HG03196 (cell line): ENCODE measurements at regions not wholly inside any gene's neighbourhood (a gene's known extent, or its start where the extent isn't known, plus 50 kb on each side); places are given as distances from the start of the nearest gene placed in this dataset.
A peak's percentile ranks its signal among the peaks of the same experiment; 100 is the strongest.
"Not testable (repeated sequence)": the region's sequence is repeated elsewhere in the genome, so short reads cannot be mapped to it uniquely, and the experiment has no call there.

Experiments
- ATAC-seq: cut with Tn5 transposase; IDR thresholded peaks from one replicate; pipeline ENCODE4 v1.9.1; 2021; ENCODE audit not compliant: unreplicated experiment

DNA sequence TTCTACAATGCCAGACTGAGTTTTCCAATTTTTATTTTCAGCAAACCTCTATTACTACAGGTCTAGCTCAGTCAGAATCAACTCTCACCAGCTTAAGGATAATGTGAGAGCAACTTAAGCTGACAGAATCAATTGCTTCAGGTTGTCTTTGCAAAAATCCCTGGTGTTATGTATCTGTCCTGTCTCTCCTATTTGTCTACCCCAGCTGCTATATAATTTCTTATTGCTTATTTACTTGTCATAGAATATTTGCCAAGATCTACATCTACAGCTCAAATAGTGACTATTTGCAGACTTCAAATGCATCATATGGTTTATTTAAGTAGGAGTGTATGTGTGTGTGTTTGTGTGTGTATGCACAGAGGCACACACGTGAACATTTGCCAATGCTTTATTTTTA is 54.1 kb downstream of the FOXG1 start:
- ATAC-seq, result no peak

DNA sequence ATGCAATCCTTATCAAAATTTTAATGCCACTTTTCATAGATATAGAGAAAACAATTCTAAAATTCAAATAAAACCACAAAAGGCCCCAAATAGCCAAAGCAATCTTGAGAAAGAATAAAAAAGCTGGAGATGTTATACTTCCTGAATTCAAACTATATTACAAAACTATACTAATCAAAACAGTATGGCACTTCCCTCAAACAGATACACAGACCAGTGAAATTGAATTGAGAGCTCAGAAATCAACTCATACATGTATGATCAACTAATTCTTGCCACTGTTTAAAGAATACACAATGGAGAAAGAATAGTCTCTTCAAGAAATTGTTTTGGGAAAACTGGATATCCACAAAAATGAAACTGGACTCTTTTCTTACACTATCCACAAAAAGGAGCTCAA is 55.4 kb downstream of the FOXG1 start:
- ATAC-seq, result no peak

GRCh38 chr14:28823245-28823644 is 56.7 kb downstream of the FOXG1 start:
- ATAC-seq, result no peak

DNA sequence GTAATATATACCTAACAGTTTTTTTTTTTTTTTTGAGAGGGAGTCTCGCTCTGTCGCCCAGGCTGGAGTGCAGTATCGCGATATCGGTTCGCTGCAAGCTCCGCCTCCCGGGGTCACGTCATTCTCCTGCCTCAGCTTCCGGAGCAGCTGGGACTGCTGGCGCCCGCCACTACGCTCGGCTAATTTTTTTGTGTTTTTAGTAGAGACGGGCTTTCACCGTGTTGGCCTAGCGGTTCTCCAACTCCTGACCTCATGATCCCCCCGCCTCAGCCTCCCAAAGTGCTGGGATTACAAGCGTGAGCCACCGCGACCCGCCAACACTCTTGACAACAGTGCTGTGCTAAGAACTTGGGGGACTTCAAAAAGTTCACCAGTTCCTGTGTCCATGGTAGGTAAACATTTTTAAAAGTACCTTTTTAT is 63.5 kb downstream of the FOXG1 start:
- no peak for ATAC-seq

- peak; percentile 99 for ATAC-seq
Observed at GRCh38 chr14:28831126-28831525, 64.5 kb downstream of the FOXG1 start.

DNA sequence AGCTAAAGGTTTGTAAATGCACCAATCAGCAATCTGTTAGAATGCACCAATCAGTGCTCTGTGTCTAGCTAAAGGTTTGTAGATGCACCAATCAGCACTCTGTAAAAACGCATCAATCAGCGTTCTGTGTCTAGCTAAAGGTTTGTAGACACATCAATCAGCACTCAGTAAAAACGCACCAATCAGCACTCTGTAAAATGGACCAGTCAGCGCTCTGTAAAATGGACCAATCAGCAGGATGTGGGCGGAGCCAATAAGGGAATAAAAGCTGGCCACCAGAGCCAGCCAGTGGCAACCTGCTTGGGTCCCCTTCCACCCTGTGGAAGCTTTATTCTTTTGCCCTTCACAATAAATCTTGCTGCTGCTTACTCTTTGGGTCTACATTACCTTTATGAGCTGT is 76.0 kb downstream of the FOXG1 start:
- ATAC-seq, result not testable (repeated sequence)

DNA sequence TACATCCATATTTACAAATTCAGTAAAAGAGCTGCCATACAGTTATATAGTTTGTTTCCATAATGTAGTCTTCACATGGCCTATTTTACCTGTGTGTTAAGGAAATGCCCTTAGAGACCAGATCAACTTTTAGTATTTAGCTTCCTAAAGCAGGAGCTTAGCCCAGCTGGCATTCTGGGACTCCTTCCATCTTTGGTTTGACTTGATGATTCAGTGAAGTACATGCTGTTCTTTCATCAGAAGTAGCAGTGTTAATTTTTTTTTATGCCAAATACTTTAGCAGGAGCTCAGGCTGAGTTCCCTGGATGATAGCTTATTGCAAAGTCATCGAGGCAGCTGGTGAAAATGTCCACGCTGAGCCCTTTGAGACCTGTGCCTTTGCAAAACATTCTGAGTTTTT is 101.0 kb downstream of the FOXG1 start:
- no peak for ATAC-seq

DNA sequence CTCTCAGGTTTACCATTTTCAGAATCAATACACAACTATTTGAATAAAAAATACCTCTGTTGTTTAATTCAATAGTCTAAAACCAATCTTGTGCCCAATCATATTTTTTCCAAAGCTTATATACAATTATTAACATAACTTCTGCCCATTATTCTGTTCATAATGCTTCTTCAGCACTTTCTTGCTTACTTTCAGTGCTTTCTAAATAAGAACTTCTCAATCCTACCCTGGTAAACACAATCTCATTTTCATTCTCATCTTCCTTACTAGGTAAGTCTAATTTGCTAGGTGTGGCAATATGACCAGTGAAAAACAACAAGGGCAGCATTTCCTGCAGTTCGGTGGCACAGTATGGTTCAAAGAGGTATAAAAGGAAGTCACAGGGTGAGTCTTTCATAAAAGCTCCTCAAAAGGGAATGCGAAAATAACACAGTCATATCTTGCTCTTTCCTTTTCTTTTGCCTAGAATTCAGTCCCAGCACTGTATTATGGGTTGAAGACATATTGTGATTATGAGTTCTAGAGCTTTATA is 103.5 kb downstream of the FOXG1 start:
- ATAC-seq, result no peak

DNA sequence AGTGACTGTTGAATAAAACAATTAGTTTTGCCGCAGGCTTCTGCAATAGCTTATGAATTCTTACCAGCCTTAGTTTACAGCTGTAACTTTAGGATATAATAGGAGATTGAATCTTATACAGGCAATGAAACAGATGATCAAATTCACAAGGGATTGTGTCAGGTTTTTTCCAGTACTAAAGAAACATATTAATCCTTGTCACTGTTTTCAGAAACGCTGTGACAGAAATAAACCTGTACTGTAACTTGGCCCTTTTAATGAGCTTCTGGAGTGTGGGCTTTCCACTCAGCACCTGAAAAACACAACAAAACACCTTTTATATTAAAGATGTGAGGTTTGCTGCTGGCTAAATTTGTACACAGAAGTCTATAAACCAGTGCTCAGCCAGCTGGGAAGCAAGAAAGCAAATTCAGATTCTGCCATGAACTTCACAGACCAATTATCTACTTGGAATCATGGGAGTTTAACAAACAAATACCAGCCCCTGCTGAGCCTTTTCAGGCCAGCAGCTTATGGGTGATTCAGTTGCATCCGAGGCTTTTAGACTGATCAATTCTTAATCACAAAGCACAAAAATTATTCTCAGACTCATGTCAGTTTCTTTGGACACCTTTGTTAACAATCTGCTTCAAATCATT is 109.5 kb downstream of the FOXG1 start:
- no peak for ATAC-seq

DNA sequence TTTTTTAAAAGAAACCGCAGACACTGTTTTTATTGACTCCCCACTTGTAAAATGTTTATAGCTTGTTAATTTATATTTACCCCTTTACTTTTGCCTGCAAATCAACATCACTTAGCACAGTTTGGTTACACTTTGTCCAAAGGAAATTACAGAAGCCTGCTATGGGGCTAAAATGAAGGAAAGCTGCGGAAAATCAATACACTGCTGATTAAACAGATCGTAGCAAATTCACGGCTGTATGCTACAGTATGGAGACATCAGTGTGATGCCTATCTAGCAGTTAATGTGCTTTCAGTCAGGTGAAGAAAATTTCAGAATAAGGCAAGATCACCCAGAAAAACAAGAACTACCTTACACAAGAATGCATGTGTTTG is 110.0 kb downstream of the FOXG1 start:
- no peak for ATAC-seq

GRCh38 chr14:28877923-28878322 is 111.3 kb downstream of the FOXG1 start:
- no peak for ATAC-seq

DNA sequence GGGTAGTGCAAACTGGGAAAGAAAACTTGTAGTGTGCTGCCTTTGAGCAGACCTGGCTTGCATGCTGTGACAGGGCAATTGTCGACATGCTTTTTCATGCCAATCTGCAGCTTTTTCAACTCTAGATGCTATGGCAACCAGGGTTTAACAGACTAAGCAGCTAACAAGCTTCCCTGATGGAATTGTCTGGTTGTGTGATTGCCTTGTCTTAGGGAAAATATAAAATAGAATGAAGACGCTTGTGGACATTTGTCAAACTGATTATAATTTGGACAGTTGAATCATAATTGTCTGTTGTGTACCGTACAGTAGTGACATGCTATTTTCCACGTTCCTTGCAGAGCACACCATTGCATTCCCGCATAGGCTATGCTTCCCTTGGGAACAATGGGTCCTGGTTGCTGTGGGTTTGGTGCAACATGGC is 113.0 kb downstream of the FOXG1 start:
- ATAC-seq, result no peak

DNA sequence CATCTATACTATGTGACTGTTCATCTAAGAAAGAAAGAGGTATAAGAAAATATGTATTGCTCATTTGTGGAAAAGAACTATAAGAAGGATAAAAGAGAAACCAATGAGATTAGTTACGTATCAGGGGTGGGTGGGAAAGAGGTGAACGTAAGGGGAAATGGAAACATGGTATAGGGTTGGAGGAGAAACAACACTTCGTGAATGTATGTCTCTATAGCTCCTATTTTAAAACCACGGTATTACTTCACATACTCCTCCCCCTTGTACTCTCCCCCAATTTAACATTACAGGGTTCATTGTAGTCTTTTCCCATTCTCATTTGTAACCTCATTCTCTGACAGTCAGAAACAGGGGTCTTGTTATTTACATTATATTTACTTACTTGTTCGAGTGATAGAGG is 120.4 kb downstream of the FOXG1 start:
- no peak for ATAC-seq

DNA sequence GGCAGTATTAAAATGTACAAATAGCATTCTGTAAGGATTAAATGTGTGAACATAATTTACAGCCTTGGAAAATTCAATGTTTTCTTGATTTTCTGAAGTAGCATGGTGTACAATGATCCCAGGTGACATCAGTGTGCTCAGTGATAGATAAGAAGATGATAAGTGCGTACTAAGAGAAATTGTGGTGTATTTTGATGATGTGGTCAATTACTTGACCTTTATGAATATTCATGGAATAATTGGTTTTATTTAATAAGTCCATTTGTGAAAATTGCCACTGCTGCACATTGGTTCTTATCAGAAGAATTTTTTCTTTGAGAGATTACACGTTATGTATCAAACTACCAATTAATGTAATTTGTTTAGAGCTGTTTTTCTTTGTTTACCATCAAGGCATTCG is 128.8 kb downstream of the FOXG1 start:
- ATAC-seq, result no peak

DNA sequence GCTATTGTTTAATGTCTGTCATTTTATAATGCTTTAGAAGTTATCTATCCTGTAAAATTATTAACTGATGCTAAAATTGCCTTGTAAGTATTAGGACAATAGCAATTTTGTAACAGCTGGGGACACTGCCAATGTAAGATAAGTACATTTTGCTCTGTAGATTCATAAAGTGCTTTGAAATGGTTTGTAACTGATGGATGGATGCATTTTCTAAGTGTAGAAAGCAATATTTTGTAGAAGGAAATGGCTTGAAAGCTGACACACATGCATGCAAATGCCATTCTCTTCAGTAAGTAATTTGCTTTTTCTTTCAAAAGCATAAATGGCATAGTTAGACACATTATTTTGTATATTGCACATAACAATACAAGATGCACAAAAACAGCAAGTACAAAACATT is 129.8 kb downstream of the FOXG1 start:
- no peak for ATAC-seq

GRCh38 chr14:28901631-28902030 is 135.0 kb downstream of the FOXG1 start:
- ATAC-seq, result no peak

GRCh38 chr14:28902930-28903329 is 136.3 kb downstream of the FOXG1 start:
- no peak for ATAC-seq

GRCh38 chr14:28911521-28911920 is 144.9 kb downstream of the FOXG1 start:
- ATAC-seq, result no peak

DNA sequence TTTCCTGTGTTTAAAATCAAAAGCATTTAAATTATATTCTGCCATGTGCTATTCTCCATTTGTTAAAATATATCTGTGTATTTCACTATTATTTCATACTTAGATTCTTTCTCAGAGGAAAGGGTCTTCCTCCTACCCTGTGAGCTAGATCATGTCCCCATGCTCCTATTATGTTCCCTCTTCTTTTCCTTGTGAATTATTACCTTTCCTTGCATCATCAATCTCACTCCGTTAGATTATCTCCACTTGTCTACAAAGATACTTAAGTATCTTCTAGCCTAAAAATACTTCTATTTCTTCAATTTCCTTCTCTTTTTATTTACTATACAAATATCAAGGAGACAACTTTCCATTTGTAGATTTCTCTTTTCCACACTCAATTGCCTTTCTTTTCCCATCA is 146.5 kb downstream of the FOXG1 start:
- no peak for ATAC-seq

GRCh38 chr14:28926122-28926521 is 159.5 kb downstream of the FOXG1 start:
- ATAC-seq, result no peak

GRCh38 chr14:28931999-28932398 is 165.4 kb downstream of the FOXG1 start:
- ATAC-seq, result no peak

DNA sequence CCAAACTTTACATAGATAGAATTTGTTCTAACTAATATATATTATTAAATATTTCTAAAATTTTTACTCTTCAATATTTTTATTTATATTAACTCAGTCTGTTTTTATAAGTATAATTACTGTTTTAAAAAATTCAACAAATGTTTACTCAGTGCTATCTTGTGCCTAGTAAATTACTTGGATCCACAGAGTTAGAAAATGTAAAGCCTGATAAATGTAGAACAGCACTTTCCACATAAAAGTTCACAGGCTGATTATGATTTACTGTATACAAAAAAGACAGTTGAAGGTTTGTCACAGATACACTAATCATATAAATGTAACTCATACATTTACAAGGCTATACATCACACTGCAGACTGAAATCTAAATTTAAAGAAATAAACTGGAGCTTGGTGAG is 170.0 kb downstream of the FOXG1 start:
- ATAC-seq, result no peak

- no peak for ATAC-seq
Observed at GRCh38 chr14:28941758-28942157, 175.2 kb downstream of the FOXG1 start.
